Activated CD8-positive, alpha-beta T cell treated with anti-CD3 and anti-CD28 coated beads for 36 hours (primary cell): ENCODE measurements at regions not wholly inside any gene's neighbourhood (a gene's known extent, or its start where the extent isn't known, plus 50 kb on each side); places are given as distances from the start of the nearest gene placed in this dataset.

Experiments
- ATAC-seq: fragments of 200-7000 bp; cut with Tn5 transposase; one replicate; pipeline ENCODE4 v1.10.0; 2021; ENCODE audit warnings: mild to moderate bottlenecking, moderate library complexity
- CTCF ChIA-PET: fragments of 350-600 bp; sonication (Branson Sonifier 250); formaldehyde crosslinking; loops from one replicate; lab custom pipeline; 2021; ENCODE audit warnings: antibody characterized with exemption; lab: Charles Lee
- POLR2A ChIA-PET: fragments of 350-600 bp; sonication (Branson Sonifier 250); formaldehyde crosslinking; loops from one replicate; lab custom pipeline; 2021; ENCODE audit warnings: antibody characterized with exemption; lab: Charles Lee
- DNase-seq: peaks from one replicate; pipeline ENCODE4 v3.0.0-alpha.2; 2020
- H3K27ac Mint-ChIP-seq: one replicate; pipeline ENCODE4 v1.8.0; 2021; ENCODE audit warnings: mild to moderate bottlenecking, mixed read lengths
- H3K27me3 Mint-ChIP-seq: one replicate; pipeline ENCODE4 v1.8.0; 2021; ENCODE audit warnings: mixed read lengths
- H3K36me3 Mint-ChIP-seq: one replicate; pipeline ENCODE4 v1.8.0; 2021; ENCODE audit warnings: low read depth, mixed read lengths
- H3K4me1 Mint-ChIP-seq: one replicate; pipeline ENCODE4 v1.8.0; 2021; ENCODE audit warnings: low read depth, mixed read lengths
- H3K4me3 Mint-ChIP-seq: one replicate; pipeline ENCODE4 v1.8.0; 2021; ENCODE audit warnings: mild to moderate bottlenecking, moderate library complexity, mixed read lengths
- H3K9me3 Mint-ChIP-seq: one replicate; pipeline ENCODE4 v1.8.0; 2021; ENCODE audit warnings: mixed read lengths
- intact Hi-C: fragments of 100-400 bp; cut with micrococcal nuclease; formaldehyde crosslinking; loops from one replicate; pipeline ENCODE4 v1.10.0; 2022
- TF ChIP-seq, protein P1 (sequence below): fragments of 200-600 bp; IDR thresholded peaks from one replicate; pipeline ENCODE4 v1.8.0; 2022; ENCODE audit warnings: antibody characterized with exemption, mild to moderate bottlenecking

DNA sequence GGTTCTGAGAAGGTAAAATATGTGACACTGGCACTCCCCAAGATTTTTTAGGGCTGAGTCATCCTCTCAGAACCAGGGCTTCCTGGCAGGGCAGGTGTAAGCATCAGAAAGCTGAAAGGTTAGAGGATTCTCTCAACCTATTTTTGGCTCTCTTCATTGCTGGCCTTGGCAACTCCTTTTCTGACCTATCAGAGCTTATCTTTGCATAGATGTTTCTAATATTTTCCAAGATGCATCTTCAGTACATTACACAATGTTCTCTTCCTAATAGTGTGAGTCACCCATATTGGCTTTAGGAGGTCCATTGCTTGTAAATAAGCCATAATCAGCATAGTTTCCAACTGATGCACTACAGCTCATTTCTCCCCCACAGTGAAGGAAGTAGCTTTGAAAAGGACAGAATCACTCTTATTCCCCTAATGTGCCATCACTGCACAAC is 2008.4 kb upstream of the PIK3C3 start:
- H3K27me3 Mint-ChIP-seq: no peaks in the 10 kb centered on the region

DNA sequence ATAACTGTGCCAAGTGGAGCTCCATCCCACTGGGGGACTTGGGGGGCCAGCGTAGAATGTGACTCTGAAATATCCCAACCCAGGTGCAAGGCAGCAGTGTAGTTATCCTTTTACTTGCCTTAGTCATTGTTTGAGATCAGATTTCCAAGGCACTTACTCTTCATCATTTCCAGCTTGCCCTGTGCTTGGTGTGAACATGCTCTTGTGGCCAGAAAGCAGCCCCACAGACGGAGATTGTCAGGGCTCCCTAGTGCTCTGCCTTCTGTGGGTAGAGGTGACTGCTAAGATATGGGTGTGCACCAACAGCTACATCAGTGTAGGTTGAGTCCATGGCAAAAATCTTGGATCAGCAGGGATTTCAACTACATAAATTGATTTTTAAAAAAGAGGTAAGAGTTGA is 2010.0 kb upstream of the PIK3C3 start:
- no peak overlapping the region for H3K4me3 Mint-ChIP-seq
- ChIA-PET CTCF (no interaction called here), POLR2A (no interaction called here)
- intact Hi-C loops: no loop called here
- DNase-seq: no peak
- peaks cover 7% of the 10 kb centered on the region for H3K9me3 Mint-ChIP-seq
- no peaks in the 10 kb centered on the region for H3K36me3 Mint-ChIP-seq
- TF ChIP-seq, protein P1, sequence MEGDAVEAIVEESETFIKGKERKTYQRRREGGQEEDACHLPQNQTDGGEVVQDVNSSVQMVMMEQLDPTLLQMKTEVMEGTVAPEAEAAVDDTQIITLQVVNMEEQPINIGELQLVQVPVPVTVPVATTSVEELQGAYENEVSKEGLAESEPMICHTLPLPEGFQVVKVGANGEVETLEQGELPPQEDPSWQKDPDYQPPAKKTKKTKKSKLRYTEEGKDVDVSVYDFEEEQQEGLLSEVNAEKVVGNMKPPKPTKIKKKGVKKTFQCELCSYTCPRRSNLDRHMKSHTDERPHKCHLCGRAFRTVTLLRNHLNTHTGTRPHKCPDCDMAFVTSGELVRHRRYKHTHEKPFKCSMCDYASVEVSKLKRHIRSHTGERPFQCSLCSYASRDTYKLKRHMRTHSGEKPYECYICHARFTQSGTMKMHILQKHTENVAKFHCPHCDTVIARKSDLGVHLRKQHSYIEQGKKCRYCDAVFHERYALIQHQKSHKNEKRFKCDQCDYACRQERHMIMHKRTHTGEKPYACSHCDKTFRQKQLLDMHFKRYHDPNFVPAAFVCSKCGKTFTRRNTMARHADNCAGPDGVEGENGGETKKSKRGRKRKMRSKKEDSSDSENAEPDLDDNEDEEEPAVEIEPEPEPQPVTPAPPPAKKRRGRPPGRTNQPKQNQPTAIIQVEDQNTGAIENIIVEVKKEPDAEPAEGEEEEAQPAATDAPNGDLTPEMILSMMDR: no peak
- ATAC-seq: no peak
- H3K27me3 Mint-ChIP-seq: no peaks in the 10 kb centered on the region
- H3K4me1 Mint-ChIP-seq: no peaks in the 10 kb centered on the region
- no peak overlapping the region for H3K27ac Mint-ChIP-seq

More for the DNA sequence above, 2008.4 kb upstream of the PIK3C3 start:
- TF ChIP-seq, protein P1: no peak
- Mint-ChIP-seq H3K27ac (no peak overlapping the region), H3K9me3 (peaks cover 7% of the 10 kb centered on the region), H3K4me1 (no peaks in the 10 kb centered on the region), H3K36me3 (no peaks in the 10 kb centered on the region), H3K4me3 (no peak overlapping the region)
- ChIA-PET CTCF (no interaction called here), POLR2A (no interaction called here)
- ATAC-seq (no peak), DNase-seq (no peak)
- intact Hi-C loops: no loop called here

DNA sequence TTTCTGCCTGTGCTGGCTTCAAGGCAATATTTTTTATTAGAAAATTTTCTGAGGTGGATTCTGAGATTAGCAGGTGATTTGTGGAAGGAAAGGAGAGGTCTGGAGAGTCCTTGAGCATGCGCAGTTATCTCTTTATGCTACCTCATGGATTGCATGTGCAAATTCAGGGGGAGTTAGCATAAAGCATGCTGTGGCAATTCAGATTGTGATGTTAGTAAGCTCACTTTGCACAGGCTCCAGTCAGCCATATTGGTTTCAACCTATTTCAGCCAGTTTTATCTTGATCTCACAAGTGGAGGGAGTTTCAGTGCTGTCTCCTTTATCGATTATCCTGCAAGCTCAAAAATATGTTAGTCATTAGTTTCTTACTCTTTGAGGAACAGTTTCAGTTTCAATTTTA is 2012.3 kb upstream of the PIK3C3 start:
- Mint-ChIP-seq H3K36me3 (no peaks in the 10 kb centered on the region), H3K27ac (no peak overlapping the region), H3K9me3 (peaks cover 7% of the 10 kb centered on the region), H3K27me3 (no peaks in the 10 kb centered on the region), H3K4me1 (no peaks in the 10 kb centered on the region), H3K4me3 (no peak overlapping the region)
- CTCF ChIA-PET: no interaction called here
- no peak for DNase-seq
- intact Hi-C loops: no loop called here
- POLR2A ChIA-PET: interaction anchor here (0.6 kb wide), 1 partner anchor 10 kb away, joined by 3 read pairs; no protein-coding TSS in a partner anchor
- TF ChIP-seq, protein P1: no peak
- ATAC-seq: no peak

DNA sequence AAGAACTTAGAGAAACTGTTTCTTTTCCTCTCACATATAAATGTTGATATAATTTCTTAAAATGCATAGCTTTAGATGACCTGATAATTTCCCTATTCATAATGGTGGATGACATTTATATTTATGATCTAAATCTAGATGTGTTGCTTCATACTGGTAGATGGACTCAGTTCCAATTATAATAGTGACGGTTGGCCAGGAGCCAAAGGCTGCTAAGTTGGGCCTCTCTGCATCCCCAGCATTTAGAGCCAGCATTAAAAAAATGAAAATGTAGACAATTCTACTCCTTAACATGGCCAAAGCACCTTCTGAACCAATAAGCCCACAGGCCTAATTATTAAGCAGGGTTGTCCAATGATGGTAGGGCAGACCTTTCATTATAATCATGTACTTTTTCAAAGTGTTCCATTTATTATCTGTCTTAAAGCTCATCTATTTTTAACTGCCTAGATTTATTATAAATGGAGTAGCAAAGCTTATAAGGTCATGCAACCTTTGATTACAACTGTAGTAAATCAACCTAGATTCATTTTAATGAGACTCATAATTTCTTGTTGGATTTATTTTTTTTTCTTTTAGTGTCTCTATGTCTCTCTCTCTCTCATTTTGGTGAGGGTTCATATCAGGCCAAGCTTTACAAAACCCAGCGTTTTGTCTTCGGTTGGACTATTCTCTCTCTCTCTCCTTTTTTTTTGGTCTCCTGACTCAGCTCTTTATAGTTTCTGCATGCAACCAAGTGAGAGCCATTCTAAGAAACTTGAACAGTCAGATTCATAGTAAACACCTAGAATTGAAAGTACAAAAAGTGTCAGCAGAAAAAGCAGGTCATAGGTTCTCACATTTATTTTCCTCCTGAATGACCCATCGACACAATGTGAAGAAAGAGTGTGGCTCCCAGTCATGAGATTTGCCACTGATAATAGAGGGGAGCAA is 2016.1 kb upstream of the PIK3C3 start:
- CTCF ChIA-PET: interaction anchor here (0.8 kb wide), 1 partner anchor 16 kb away, joined by 3 read pairs; no protein-coding TSS in a partner anchor
- Mint-ChIP-seq H3K36me3 (no peaks in the 10 kb centered on the region), H3K4me3 (no peak overlapping the region), H3K27me3 (no peaks in the 10 kb centered on the region), H3K4me1 (no peaks in the 10 kb centered on the region), H3K9me3 (peaks cover 5% of the 10 kb centered on the region), H3K27ac (no peak overlapping the region)
- no peak for DNase-seq
- POLR2A ChIA-PET: no interaction called here
- no peak for ATAC-seq
- TF ChIP-seq, protein P1: no peak
- intact Hi-C loops: no loop called here

- Mint-ChIP-seq H3K27me3 (no peaks in the 10 kb centered on the region), H3K9me3 (peaks cover 2% of the 10 kb centered on the region), H3K4me3 (no peak overlapping the region), H3K36me3 (no peaks in the 10 kb centered on the region), H3K27ac (no peak overlapping the region), H3K4me1 (no peaks in the 10 kb centered on the region)
- POLR2A ChIA-PET: no interaction called here
- TF ChIP-seq, protein P1: no peak
- DNase-seq: no peak
- intact Hi-C loops: no loop called here
- no peak for ATAC-seq
- CTCF ChIA-PET: no interaction called here
These were observed 2019.4 kb upstream of the PIK3C3 start for GRCh38 chr18:39935598-39935997.
